CD8-positive, alpha-beta memory T cell (primary cell): ENCODE measurements at regions not wholly inside any gene's neighbourhood (a gene's known extent, or its start where the extent isn't known, plus 50 kb on each side); places are given as distances from the start of the nearest gene placed in this dataset.
"Not testable (repeated sequence)": the region's sequence is repeated elsewhere in the genome, so short reads cannot be mapped to it uniquely, and the experiment has no call there.

Experiments
- CTCF ChIA-PET: fragments of 350-600 bp; sonication (Branson Sonifier 250); formaldehyde crosslinking; loops from one replicate; lab custom pipeline; 2021; ENCODE audit warnings: antibody characterized with exemption; lab: Charles Lee
- POLR2A ChIA-PET: fragments of 350-600 bp; sonication (Branson Sonifier 250); formaldehyde crosslinking; loops from one replicate; lab custom pipeline; 2021; ENCODE audit warnings: antibody characterized with exemption; lab: Charles Lee
- DNase-seq, 5 donors: peaks; one replicate each; pipeline versions ENCODE4 v3.0.0 to v3.0.0-alpha.2; 2020 to 2022; ENCODE audit warnings: mixed read lengths in 1 of 5
- H3K27ac ChIP-seq: one replicate; pipeline ENCODE4 v1.7.0; 2013; ENCODE audit warnings: low read depth, mild to moderate bottlenecking, low read length, moderate library complexity
- H3K27me3 ChIP-seq: 2 replicates; pipeline ENCODE4 v1.7.0; 2013; ENCODE audit warnings: low read length, mild to moderate bottlenecking; ENCODE audit not compliant: insufficient read depth, poor library complexity, severe bottlenecking
- H3K36me3 ChIP-seq: 2 replicates; pipeline ENCODE4 v1.7.0; 2013; ENCODE audit warnings: mild to moderate bottlenecking, low read length, moderate library complexity; ENCODE audit not compliant: insufficient read depth
- H3K4me1 ChIP-seq: 2 replicates; pipeline ENCODE4 v1.7.0; 2013; ENCODE audit warnings: mild to moderate bottlenecking, low read length, moderate library complexity; ENCODE audit not compliant: insufficient read depth
- H3K4me3 ChIP-seq: 2 replicates; pipeline ENCODE4 v1.7.0; 2013; ENCODE audit warnings: mild to moderate bottlenecking, low read length
- H3K9me3 ChIP-seq: 2 replicates; pipeline ENCODE4 v1.7.0; 2013; ENCODE audit warnings: mild to moderate bottlenecking, low read length
- H3K27ac Mint-ChIP-seq, 8 donors: one replicate each; pipeline ENCODE4 v1.8.0; 2020 to 2021; ENCODE audit warnings: mixed read lengths in 8 of 8, mild to moderate bottlenecking in 6 of 8, inconsistent platforms in 3 of 8, moderate library complexity in 3 of 8
- H3K27me3 Mint-ChIP-seq, 2 donors: one replicate each; pipeline ENCODE4 v1.8.0; 2020 to 2021; ENCODE audit warnings: mixed read lengths in 2 of 2, mild to moderate bottlenecking in 1 of 2, moderate library complexity in 1 of 2
- H3K36me3 Mint-ChIP-seq, 3 donors: one replicate each; pipeline ENCODE4 v1.8.0; 2020 to 2021; ENCODE audit warnings: mixed read lengths in 3 of 3, inconsistent platforms in 1 of 3, mild to moderate bottlenecking in 1 of 3
- H3K4me1 Mint-ChIP-seq, 3 donors: one replicate each; pipeline ENCODE4 v1.8.0; 2020 to 2021; ENCODE audit warnings: mixed read lengths in 3 of 3, inconsistent platforms in 1 of 3, mild to moderate bottlenecking in 1 of 3
- H3K4me3 Mint-ChIP-seq, 7 donors: one replicate each; pipeline ENCODE4 v1.8.0; 2020 to 2021; ENCODE audit warnings: mixed read lengths in 7 of 7, mild to moderate bottlenecking in 6 of 7, moderate library complexity in 4 of 7, inconsistent platforms in 2 of 7
- H3K9me3 Mint-ChIP-seq, 5 donors: one replicate each; pipeline ENCODE4 v1.8.0; 2020 to 2022; ENCODE audit warnings: mixed read lengths in 5 of 5, mild to moderate bottlenecking in 3 of 5, moderate library complexity in 2 of 5, inconsistent platforms in 1 of 5

GRCh38 chr5:90338712-90339372 lies 70.7 kb downstream of the CETN3 start:
- POLR2A ChIA-PET, result no interaction called here
- CTCF ChIA-PET, result no interaction called here
- Histone ChIP-seq H3K27me3 (no peaks in the 10 kb centered on the region), H3K9me3 (no peaks in the 10 kb centered on the region), H3K4me1 (no peaks in the 10 kb centered on the region), H3K36me3 (no peaks in the 10 kb centered on the region), H3K4me3 (no peak overlapping the region), H3K27ac (no peak overlapping the region)
- Mint-ChIP-seq H3K9me3 (no peaks in the 10 kb centered on the region), H3K27ac (no peak overlapping the region), H3K36me3 (no peaks in the 10 kb centered on the region), H3K4me1 (peaks cover 0 to 5% (median 5%) of the 10 kb centered on the region in 3 donors), H3K27me3 (peaks cover 7 to 21% of the 10 kb centered on the region in 2 donors), H3K4me3 (no peak overlapping the region)
- no peak for DNase-seq

- H3K36me3 Mint-ChIP-seq, result no peaks in the 10 kb centered on the region
- no peak overlapping the region for H3K4me3 Mint-ChIP-seq
- no peaks in the 10 kb centered on the region for H3K9me3 Mint-ChIP-seq
- POLR2A ChIA-PET, result no interaction called here
- peaks cover 0 to 5% (median 5%) of the 10 kb centered on the region in 3 donors for H3K4me1 Mint-ChIP-seq
- no peaks in the 10 kb centered on the region for H3K36me3 ChIP-seq
- no peaks in the 10 kb centered on the region for H3K27me3 ChIP-seq
- no peaks in the 10 kb centered on the region for H3K4me1 ChIP-seq
- no peak overlapping the region for H3K4me3 ChIP-seq
- CTCF ChIA-PET, result no interaction called here
- no peaks in the 10 kb centered on the region for H3K9me3 ChIP-seq
- no peak overlapping the region for H3K27ac ChIP-seq
- no peak for DNase-seq
- H3K27me3 Mint-ChIP-seq, result peaks cover 7 to 26% of the 10 kb centered on the region in 2 donors
- H3K27ac Mint-ChIP-seq, result no peak overlapping the region
Observed at GRCh38 chr5:90337449-90338052, 72.0 kb downstream of the CETN3 start.

- Histone ChIP-seq H3K4me3 (no peak overlapping the region), H3K27me3 (no peaks in the 10 kb centered on the region), H3K4me1 (no peaks in the 10 kb centered on the region), H3K27ac (no peak overlapping the region), H3K36me3 (no peaks in the 10 kb centered on the region), H3K9me3 (no peaks in the 10 kb centered on the region)
- no peak overlapping the region for H3K27ac Mint-ChIP-seq
- H3K9me3 Mint-ChIP-seq, result peaks cover 0 to 2% (median 0%) of the 10 kb centered on the region in 5 donors
- POLR2A ChIA-PET, result no interaction called here
- peaks cover 0 to 5% (median 5%) of the 10 kb centered on the region in 3 donors for H3K4me1 Mint-ChIP-seq
- H3K4me3 Mint-ChIP-seq, result no peak overlapping the region
- DNase-seq, result no peak
- no peaks in the 10 kb centered on the region for H3K36me3 Mint-ChIP-seq
- H3K27me3 Mint-ChIP-seq, result peaks cover 7 to 32% of the 10 kb centered on the region in 2 donors
- CTCF ChIA-PET, result no interaction called here
Observed at GRCh38 chr5:90336752-90337151, 72.8 kb downstream of the CETN3 start.

- Mint-ChIP-seq H3K27ac (no peak overlapping the region), H3K9me3 (peaks cover 0 to 2% (median 0%) of the 10 kb centered on the region in 5 donors), H3K27me3 (peaks cover 0 to 28% of the 10 kb centered on the region in 2 donors), H3K4me3 (no peak overlapping the region), H3K4me1 (peaks cover 0 to 5% (median 5%) of the 10 kb centered on the region in 3 donors), H3K36me3 (no peaks in the 10 kb centered on the region)
- H3K27ac ChIP-seq, result no peak overlapping the region
- no peaks in the 10 kb centered on the region for H3K27me3 ChIP-seq
- H3K36me3 ChIP-seq, result no peaks in the 10 kb centered on the region
- H3K4me1 ChIP-seq, result no peaks in the 10 kb centered on the region
- no peak for DNase-seq
- H3K9me3 ChIP-seq, result no peaks in the 10 kb centered on the region
- no peak overlapping the region for H3K4me3 ChIP-seq
- CTCF ChIA-PET, result no interaction called here
- POLR2A ChIA-PET, result no interaction called here
Observed at GRCh38 chr5:90334741-90335140, 74.8 kb downstream of the CETN3 start.

- peaks cover 0 to 31% of the 10 kb centered on the region in 2 donors for H3K27me3 Mint-ChIP-seq
- Histone ChIP-seq H3K27ac (no peak overlapping the region), H3K36me3 (no peaks in the 10 kb centered on the region), H3K4me1 (no peaks in the 10 kb centered on the region), H3K9me3 (no peaks in the 10 kb centered on the region), H3K4me3 (no peak overlapping the region), H3K27me3 (no peaks in the 10 kb centered on the region)
- H3K9me3 Mint-ChIP-seq, result peaks cover 0 to 2% (median 0%) of the 10 kb centered on the region in 5 donors
- ChIA-PET POLR2A (no interaction called here), CTCF (no interaction called here)
- no peak overlapping the region for H3K27ac Mint-ChIP-seq
- no peaks in the 10 kb centered on the region for H3K36me3 Mint-ChIP-seq
- no peak overlapping the region for H3K4me3 Mint-ChIP-seq
- DNase-seq, result no peak
- no peaks in the 10 kb centered on the region for H3K4me1 Mint-ChIP-seq
Observed at GRCh38 chr5:90329911-90330310, 79.6 kb downstream of the CETN3 start.

GRCh38 chr5:90326995-90327394 lies 82.6 kb downstream of the CETN3 start:
- Histone ChIP-seq H3K36me3 (no peaks in the 10 kb centered on the region), H3K4me1 (no peaks in the 10 kb centered on the region), H3K27ac (no peak overlapping the region), H3K9me3 (no peaks in the 10 kb centered on the region), H3K4me3 (no peak overlapping the region), H3K27me3 (no peaks in the 10 kb centered on the region)
- Mint-ChIP-seq H3K27me3 (peaks cover 4 to 16% of the 10 kb centered on the region in 2 donors), H3K36me3 (no peaks in the 10 kb centered on the region), H3K4me3 (no peak overlapping the region), H3K9me3 (peaks cover 0 to 2% (median 0%) of the 10 kb centered on the region in 5 donors), H3K4me1 (no peaks in the 10 kb centered on the region), H3K27ac (no peak overlapping the region)
- DNase-seq, result no peak
- ChIA-PET POLR2A (no interaction called here), CTCF (no interaction called here)

GRCh38 chr5:90325093-90325492 lies 84.5 kb downstream of the CETN3 start:
- Mint-ChIP-seq H3K4me1 (no peaks in the 10 kb centered on the region), H3K4me3 (no peak overlapping the region), H3K27me3 (peaks cover 5 to 15% of the 10 kb centered on the region in 2 donors), H3K27ac (no peak overlapping the region), H3K9me3 (peaks cover 0 to 12% (median 4%) of the 10 kb centered on the region in 5 donors), H3K36me3 (no peaks in the 10 kb centered on the region)
- Histone ChIP-seq H3K9me3 (no peaks in the 10 kb centered on the region), H3K27ac (no peak overlapping the region), H3K4me3 (no peak overlapping the region), H3K4me1 (no peaks in the 10 kb centered on the region), H3K27me3 (no peaks in the 10 kb centered on the region), H3K36me3 (no peaks in the 10 kb centered on the region)
- ChIA-PET CTCF (no interaction called here), POLR2A (no interaction called here)
- no peak for DNase-seq

- CTCF ChIA-PET, H3K27ac ChIP-seq, H3K27me3 ChIP-seq, H3K27me3 Mint-ChIP-seq, H3K36me3 Mint-ChIP-seq, DNase-seq, POLR2A ChIA-PET, H3K36me3 ChIP-seq, H3K4me3 Mint-ChIP-seq, H3K9me3 ChIP-seq, H3K4me1 Mint-ChIP-seq, H3K4me1 ChIP-seq, H3K4me3 ChIP-seq, H3K27ac Mint-ChIP-seq: not testable (repeated sequence)
- peaks cover 0 to 12% (median 4%) of the 10 kb centered on the region in 5 donors for H3K9me3 Mint-ChIP-seq
Observed at GRCh38 chr5:90320348-90320747, 89.2 kb downstream of the CETN3 start.
